ENCODE measurements at regions not wholly inside any gene's neighbourhood (a gene's known extent, or its start where the extent isn't known, plus 50 kb on each side); places are given as distances from the start of the nearest gene placed in this dataset.

DNA sequence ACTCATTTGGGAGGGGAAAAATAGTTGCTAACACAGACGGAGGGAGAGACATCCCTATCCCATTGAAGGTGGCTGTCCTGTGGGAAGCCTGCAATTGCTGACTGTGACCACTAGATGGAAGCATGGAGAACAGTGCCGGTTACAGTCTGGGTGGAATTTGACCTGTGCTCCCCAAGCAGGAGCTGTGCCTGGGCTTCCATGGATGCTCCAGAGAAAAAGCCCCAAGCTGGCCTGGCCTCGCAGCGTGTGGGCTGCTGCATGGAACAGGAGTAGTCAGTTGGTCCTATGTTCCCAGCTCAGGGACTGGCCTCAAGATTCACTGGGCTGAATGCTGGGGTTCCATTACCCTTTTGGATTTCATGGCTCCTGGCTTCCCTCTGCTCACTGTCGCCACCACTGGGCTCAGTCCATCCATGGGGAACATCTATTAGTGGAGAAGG, 116.3 kb upstream of the CHD6 start (continued):
- TF ChIP-seq ZNF205 (CRISPR knock-in tag; IDR thresholded peaks at IDR 0.05): no peak
- peak; percentile 61 for TF ChIP-seq YY1 (IDR thresholded peaks at IDR 0.05; ENCODE audit: insufficient read depth, insufficient replicate concordance, low read depth, low read length)
- TF ChIP-seq SNAPC2 (CRISPR knock-in tag; IDR thresholded peaks at IDR 0.05): no peak
- peak; percentile 55; the same call in 1 of the 2 replicates for TF ChIP-seq IRF2 (CRISPR knock-in tag; IDR thresholded peaks at IDR 0.05)
- TF ChIP-seq HDAC2 (CRISPR knock-in tag; IDR thresholded peaks at IDR 0.05): 0 out of 2 replicates have a peak, but pooled peaks have one; percentile 15
- TF ChIP-seq, protein P1, sequence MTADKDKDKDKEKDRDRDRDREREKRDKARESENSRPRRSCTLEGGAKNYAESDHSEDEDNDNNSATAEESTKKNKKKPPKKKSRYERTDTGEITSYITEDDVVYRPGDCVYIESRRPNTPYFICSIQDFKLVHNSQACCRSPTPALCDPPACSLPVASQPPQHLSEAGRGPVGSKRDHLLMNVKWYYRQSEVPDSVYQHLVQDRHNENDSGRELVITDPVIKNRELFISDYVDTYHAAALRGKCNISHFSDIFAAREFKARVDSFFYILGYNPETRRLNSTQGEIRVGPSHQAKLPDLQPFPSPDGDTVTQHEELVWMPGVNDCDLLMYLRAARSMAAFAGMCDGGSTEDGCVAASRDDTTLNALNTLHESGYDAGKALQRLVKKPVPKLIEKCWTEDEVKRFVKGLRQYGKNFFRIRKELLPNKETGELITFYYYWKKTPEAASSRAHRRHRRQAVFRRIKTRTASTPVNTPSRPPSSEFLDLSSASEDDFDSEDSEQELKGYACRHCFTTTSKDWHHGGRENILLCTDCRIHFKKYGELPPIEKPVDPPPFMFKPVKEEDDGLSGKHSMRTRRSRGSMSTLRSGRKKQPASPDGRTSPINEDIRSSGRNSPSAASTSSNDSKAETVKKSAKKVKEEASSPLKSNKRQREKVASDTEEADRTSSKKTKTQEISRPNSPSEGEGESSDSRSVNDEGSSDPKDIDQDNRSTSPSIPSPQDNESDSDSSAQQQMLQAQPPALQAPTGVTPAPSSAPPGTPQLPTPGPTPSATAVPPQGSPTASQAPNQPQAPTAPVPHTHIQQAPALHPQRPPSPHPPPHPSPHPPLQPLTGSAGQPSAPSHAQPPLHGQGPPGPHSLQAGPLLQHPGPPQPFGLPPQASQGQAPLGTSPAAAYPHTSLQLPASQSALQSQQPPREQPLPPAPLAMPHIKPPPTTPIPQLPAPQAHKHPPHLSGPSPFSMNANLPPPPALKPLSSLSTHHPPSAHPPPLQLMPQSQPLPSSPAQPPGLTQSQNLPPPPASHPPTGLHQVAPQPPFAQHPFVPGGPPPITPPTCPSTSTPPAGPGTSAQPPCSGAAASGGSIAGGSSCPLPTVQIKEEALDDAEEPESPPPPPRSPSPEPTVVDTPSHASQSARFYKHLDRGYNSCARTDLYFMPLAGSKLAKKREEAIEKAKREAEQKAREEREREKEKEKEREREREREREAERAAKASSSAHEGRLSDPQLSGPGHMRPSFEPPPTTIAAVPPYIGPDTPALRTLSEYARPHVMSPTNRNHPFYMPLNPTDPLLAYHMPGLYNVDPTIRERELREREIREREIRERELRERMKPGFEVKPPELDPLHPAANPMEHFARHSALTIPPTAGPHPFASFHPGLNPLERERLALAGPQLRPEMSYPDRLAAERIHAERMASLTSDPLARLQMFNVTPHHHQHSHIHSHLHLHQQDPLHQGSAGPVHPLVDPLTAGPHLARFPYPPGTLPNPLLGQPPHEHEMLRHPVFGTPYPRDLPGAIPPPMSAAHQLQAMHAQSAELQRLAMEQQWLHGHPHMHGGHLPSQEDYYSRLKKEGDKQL (CRISPR knock-in tag; IDR thresholded peaks at IDR 0.05; ENCODE audit: low read depth): no peak
- TF ChIP-seq, protein P2, sequence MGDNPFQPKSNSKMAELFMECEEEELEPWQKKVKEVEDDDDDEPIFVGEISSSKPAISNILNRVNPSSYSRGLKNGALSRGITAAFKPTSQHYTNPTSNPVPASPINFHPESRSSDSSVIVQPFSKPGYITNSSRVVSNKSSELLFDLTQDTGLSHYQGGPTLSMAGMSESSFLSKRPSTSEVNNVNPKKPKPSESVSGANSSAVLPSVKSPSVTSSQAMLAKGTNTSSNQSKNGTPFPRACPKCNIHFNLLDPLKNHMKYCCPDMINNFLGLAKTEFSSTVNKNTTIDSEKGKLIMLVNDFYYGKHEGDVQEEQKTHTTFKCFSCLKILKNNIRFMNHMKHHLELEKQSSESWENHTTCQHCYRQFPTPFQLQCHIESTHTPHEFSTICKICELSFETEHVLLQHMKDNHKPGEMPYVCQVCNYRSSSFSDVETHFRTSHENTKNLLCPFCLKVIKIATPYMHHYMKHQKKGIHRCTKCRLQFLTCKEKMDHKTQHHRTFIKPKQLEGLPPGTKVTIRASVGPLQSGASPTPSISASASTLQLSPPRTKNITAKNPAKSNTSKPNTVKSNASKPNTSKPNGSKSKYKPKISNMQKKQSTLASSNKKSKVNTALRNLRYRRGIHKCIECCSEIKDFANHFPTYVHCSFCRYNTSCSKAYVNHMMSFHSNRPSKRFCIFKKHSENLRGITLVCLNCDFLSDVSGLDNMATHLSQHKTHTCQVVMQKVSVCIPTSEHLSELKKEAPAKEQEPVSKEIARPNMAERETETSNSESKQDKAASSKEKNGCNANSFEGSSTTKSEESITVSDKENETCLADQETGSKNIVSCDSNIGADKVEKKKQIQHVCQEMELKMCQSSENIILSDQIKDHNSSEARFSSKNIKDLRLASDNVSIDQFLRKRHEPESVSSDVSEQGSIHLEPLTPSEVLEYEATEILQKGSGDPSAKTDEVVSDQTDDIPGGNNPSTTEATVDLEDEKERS (CRISPR knock-in tag; IDR thresholded peaks at IDR 0.05): no peak
- TF ChIP-seq ETV5 (CRISPR knock-in tag; IDR thresholded peaks at IDR 0.05; ENCODE audit: borderline replicate concordance): no peak
- peak; percentile 46; the same call in 1 of the 2 replicates for TF ChIP-seq ZNF331 (CRISPR knock-in tag; IDR thresholded peaks at IDR 0.05)
- TF ChIP-seq NR1H2 (CRISPR knock-in tag; IDR thresholded peaks at IDR 0.05; ENCODE audit: borderline replicate concordance, low read depth): no peak
- no peak for TF ChIP-seq ZNF713 (CRISPR knock-in tag; IDR thresholded peaks at IDR 0.05)
- TF ChIP-seq ZBTB8A (CRISPR knock-in tag; IDR thresholded peaks at IDR 0.05; ENCODE audit: borderline replicate concordance, low read depth): no peak
- no peak; the same call in 1 of the 2 replicates for TF ChIP-seq ZNF232 (CRISPR knock-in tag; IDR thresholded peaks at IDR 0.05; ENCODE audit: borderline replicate concordance)
- no peak for TF ChIP-seq ZBTB7A (CRISPR knock-in tag; IDR thresholded peaks at IDR 0.05)
- no peak for TF ChIP-seq SRY (CRISPR knock-in tag; IDR thresholded peaks at IDR 0.05)
- TF ChIP-seq ZC3H4 (CRISPR knock-in tag; IDR thresholded peaks at IDR 0.05; ENCODE audit: borderline replicate concordance): no peak
- no peak for TF ChIP-seq ZNF224 (CRISPR knock-in tag; IDR thresholded peaks at IDR 0.05)
- no peak for TF ChIP-seq EP300 (IDR thresholded peaks at IDR 0.05; ENCODE audit: low read depth in 2 of 2, low read length in 2 of 2)
- TF ChIP-seq EP300 (CRISPR knock-in tag; IDR thresholded peaks at IDR 0.05; ENCODE audit: borderline replicate concordance): no peak; the same call in 1 of the 2 replicates
- TF ChIP-seq, protein P3, sequence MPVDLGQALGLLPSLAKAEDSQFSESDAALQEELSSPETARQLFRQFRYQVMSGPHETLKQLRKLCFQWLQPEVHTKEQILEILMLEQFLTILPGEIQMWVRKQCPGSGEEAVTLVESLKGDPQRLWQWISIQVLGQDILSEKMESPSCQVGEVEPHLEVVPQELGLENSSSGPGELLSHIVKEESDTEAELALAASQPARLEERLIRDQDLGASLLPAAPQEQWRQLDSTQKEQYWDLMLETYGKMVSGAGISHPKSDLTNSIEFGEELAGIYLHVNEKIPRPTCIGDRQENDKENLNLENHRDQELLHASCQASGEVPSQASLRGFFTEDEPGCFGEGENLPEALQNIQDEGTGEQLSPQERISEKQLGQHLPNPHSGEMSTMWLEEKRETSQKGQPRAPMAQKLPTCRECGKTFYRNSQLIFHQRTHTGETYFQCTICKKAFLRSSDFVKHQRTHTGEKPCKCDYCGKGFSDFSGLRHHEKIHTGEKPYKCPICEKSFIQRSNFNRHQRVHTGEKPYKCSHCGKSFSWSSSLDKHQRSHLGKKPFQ (CRISPR knock-in tag; IDR thresholded peaks at IDR 0.05; ENCODE audit: insufficient replicate concordance): no peak
- TF ChIP-seq NR2C2 (CRISPR knock-in tag; IDR thresholded peaks at IDR 0.05; ENCODE audit: borderline replicate concordance): no peak
- peak; percentile 46; the same call in 1 of the 2 replicates for TF ChIP-seq ZNF552 (CRISPR knock-in tag; IDR thresholded peaks at IDR 0.05; ENCODE audit: borderline replicate concordance)
